Endodermal cell (in vitro differentiated cells): ENCODE measurements at regions not wholly inside any gene's neighbourhood (a gene's known extent, or its start where the extent isn't known, plus 50 kb on each side); places are given as distances from the start of the nearest gene placed in this dataset.

ENCODE experiments used
- DNase-seq: peaks from one replicate; pipeline ENCODE4 v3.0.0-alpha.2; 2017
- H3K27ac ChIP-seq: 2 replicates; pipeline ENCODE4 v1.5.1; 2013; ENCODE audit warnings: mild to moderate bottlenecking, low read depth, low read length, moderate library complexity
- H3K27me3 ChIP-seq: 2 replicates; pipeline ENCODE4 v1.6.1; 2013; ENCODE audit warnings: mild to moderate bottlenecking, low read length, moderate library complexity; ENCODE audit not compliant: insufficient read depth, control insufficient read depth, poor library complexity, severe bottlenecking
- H3K36me3 ChIP-seq: 2 replicates; pipeline ENCODE4 v1.7.0; 2013; ENCODE audit warnings: mild to moderate bottlenecking, low read length, moderate library complexity; ENCODE audit not compliant: control insufficient read depth, insufficient read depth
- H3K4me1 ChIP-seq: one replicate; pipeline ENCODE4 v1.7.0; 2013; ENCODE audit warnings: low read length; ENCODE audit not compliant: control insufficient read depth, insufficient read depth
- H3K4me3 ChIP-seq: 2 replicates; pipeline ENCODE4 v1.5.1; 2013; ENCODE audit warnings: mild to moderate bottlenecking, low read length, moderate library complexity
- H3K9ac ChIP-seq: 2 replicates; pipeline ENCODE4 v1.6.1; 2013; ENCODE audit warnings: mild to moderate bottlenecking, low read length, moderate library complexity; ENCODE audit not compliant: poor library complexity, severe bottlenecking; ENCODE audit errors: extremely low read depth
- H3K9me3 ChIP-seq: 2 replicates; pipeline ENCODE4 v1.6.1; 2013; ENCODE audit warnings: mild to moderate bottlenecking, low read length, moderate library complexity; ENCODE audit not compliant: control insufficient read depth
- H3K27ac Mint-ChIP-seq: 2 replicates; pipeline ENCODE4 v1.8.0; 2020; ENCODE audit warnings: mixed read lengths
- H3K27me3 Mint-ChIP-seq: 2 replicates; pipeline ENCODE4 v1.8.0; 2021; ENCODE audit warnings: mild to moderate bottlenecking, mixed read lengths; ENCODE audit not compliant: insufficient read depth
- H3K36me3 Mint-ChIP-seq: 2 replicates; pipeline ENCODE4 v1.8.0; 2020; ENCODE audit warnings: low read depth, mixed read lengths
- H3K4me1 Mint-ChIP-seq: 2 replicates; pipeline ENCODE4 v1.8.0; 2020; ENCODE audit warnings: mixed read lengths
- H3K4me3 Mint-ChIP-seq: 2 replicates; pipeline ENCODE4 v1.8.0; 2020; ENCODE audit warnings: mild to moderate bottlenecking, moderate library complexity, mixed read lengths
- H3K9me3 Mint-ChIP-seq: 2 replicates; pipeline ENCODE4 v1.8.0; 2020; ENCODE audit warnings: mild to moderate bottlenecking, mixed read lengths
- WGBS, 2 experiments: methylation state at CpG; one replicate each; pipeline versions ENCODE4 v1.1.5 to v1.1.7; 2013; ENCODE audit warnings: missing lambda C conversion rate in 2 of 2, mixed read lengths in 1 of 2; ENCODE audit not compliant: insufficient coverage in 1 of 2, insufficient read length in 1 of 2; 5-methylcytosine and 5-hydroxymethylcytosine counted together
- TF ChIP-seq, protein P1 (sequence below): fragments of 200-600 bp; sonication (generic); conservative IDR thresholded peaks from 2 replicates; pipeline ENCODE4 v1.5.0; 2021; ENCODE audit warnings: antibody characterized with exemption, mild to moderate bottlenecking

DNA sequence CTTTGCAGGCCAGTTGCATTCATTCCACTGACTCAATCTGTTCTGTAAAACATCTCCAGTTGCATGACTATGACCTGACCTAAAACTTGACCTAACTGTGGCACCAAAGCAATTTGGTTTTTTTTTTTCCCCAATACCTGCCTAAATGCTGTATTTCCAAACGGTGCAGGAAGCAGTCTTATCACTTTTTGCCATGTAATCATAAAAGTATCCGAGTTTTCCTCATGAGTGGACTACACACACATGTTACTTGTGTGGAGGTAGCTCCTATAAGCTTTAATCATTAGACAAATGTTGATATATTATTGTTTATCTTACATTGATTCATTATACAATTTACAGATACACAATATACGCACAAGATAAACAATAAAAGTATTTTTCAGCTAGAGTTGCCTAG lies 373.7 kb downstream of the BTBD3 start:
- Mint-ChIP-seq H3K4me1 (peaks cover 4% of the 10 kb centered on the region), H3K4me3 (no peak overlapping the region), H3K9me3 (no peaks in the 10 kb centered on the region), H3K27ac (no peak overlapping the region), H3K27me3 (no peaks in the 10 kb centered on the region), H3K36me3 (no peaks in the 10 kb centered on the region)
- WGBS, 2 experiments, result 61 to 82% methylated on average over 2 of the region's 3 CpGs
- H3K4me1 ChIP-seq, result no peaks in the 10 kb centered on the region
- no peak for DNase-seq
- no peak overlapping the region for H3K4me3 ChIP-seq
- no peaks in the 10 kb centered on the region for H3K27me3 ChIP-seq
- TF ChIP-seq, protein P1, sequence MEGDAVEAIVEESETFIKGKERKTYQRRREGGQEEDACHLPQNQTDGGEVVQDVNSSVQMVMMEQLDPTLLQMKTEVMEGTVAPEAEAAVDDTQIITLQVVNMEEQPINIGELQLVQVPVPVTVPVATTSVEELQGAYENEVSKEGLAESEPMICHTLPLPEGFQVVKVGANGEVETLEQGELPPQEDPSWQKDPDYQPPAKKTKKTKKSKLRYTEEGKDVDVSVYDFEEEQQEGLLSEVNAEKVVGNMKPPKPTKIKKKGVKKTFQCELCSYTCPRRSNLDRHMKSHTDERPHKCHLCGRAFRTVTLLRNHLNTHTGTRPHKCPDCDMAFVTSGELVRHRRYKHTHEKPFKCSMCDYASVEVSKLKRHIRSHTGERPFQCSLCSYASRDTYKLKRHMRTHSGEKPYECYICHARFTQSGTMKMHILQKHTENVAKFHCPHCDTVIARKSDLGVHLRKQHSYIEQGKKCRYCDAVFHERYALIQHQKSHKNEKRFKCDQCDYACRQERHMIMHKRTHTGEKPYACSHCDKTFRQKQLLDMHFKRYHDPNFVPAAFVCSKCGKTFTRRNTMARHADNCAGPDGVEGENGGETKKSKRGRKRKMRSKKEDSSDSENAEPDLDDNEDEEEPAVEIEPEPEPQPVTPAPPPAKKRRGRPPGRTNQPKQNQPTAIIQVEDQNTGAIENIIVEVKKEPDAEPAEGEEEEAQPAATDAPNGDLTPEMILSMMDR, result no peak
- no peak overlapping the region for H3K27ac ChIP-seq
- no peak overlapping the region for H3K9ac ChIP-seq
- no peaks in the 10 kb centered on the region for H3K9me3 ChIP-seq
- no peaks in the 10 kb centered on the region for H3K36me3 ChIP-seq

DNA sequence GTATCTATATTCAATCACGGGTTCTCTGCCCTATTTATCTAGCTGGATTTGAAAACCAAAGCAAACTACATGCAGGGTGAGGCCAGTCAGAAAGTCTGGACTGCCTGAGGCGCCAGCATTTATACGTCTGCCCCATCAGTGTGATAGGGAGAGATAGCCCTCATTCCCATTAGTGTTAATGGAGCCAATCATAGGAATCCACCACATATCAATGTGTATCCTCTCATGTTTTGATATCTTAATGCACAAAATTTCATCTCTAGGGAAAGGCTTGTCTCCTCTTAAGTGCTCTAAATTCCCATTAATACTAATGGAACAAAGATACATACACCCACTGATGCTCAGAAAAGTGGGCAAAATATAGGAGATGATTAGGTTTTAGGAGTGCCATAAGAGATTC lies 376.2 kb downstream of the BTBD3 start:
- no peaks in the 10 kb centered on the region for H3K4me1 Mint-ChIP-seq

DNA sequence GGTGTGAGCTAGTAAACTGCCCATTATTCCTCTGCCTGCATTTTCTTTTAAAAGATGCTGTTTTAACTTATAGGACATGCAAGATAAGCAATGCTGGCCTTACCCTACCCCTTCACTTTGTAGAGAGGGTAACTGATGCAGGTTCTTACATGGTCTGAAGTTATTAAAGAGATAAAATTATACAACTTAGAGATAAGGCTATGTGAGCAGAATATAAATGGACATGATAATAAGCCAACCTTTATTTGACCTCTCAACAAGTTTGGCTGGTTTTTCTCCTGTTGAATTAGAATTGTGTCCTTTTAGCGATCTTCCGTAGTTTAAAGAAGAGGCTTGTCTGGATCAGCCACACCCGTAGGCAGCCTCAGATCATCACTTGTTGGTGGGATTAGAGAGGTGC lies 377.0 kb downstream of the BTBD3 start:
- DNase-seq, result no peak
- H3K9ac ChIP-seq, result no peak overlapping the region
- H3K27me3 ChIP-seq, result no peaks in the 10 kb centered on the region
- H3K27ac ChIP-seq, result no peak overlapping the region
- no peaks in the 10 kb centered on the region for H3K27me3 Mint-ChIP-seq
- no peaks in the 10 kb centered on the region for H3K9me3 ChIP-seq
- WGBS, 2 experiments, result 93% methylated on average over 3 of the region's 3 CpGs; no CpG with 5 or more reads in 1 of the 2 experiments
- H3K4me1 ChIP-seq, result no peaks in the 10 kb centered on the region
- no peak overlapping the region for H3K4me3 ChIP-seq
- H3K4me3 Mint-ChIP-seq, result no peak overlapping the region
- TF ChIP-seq, protein P1, result no peak
- H3K4me1 Mint-ChIP-seq, result no peaks in the 10 kb centered on the region
- H3K27ac Mint-ChIP-seq, result no peak overlapping the region
- H3K36me3 ChIP-seq, result no peaks in the 10 kb centered on the region
- no peaks in the 10 kb centered on the region for H3K36me3 Mint-ChIP-seq
- no peaks in the 10 kb centered on the region for H3K9me3 Mint-ChIP-seq

More for the DNA sequence above, 376.2 kb downstream of the BTBD3 start:
- no peak overlapping the region for H3K4me3 Mint-ChIP-seq
- no peak overlapping the region for H3K27ac Mint-ChIP-seq
- H3K36me3 ChIP-seq, result no peaks in the 10 kb centered on the region
- no peak overlapping the region for H3K27ac ChIP-seq
- no peaks in the 10 kb centered on the region for H3K36me3 Mint-ChIP-seq
- no peak overlapping the region for H3K9ac ChIP-seq
- 59 to 77% methylated on average over 2 to 3 of the region's 3 CpGs for WGBS, 2 experiments
- no peaks in the 10 kb centered on the region for H3K27me3 ChIP-seq
- H3K9me3 Mint-ChIP-seq, result no peaks in the 10 kb centered on the region
- no peaks in the 10 kb centered on the region for H3K27me3 Mint-ChIP-seq
- TF ChIP-seq, protein P1, result no peak
- no peaks in the 10 kb centered on the region for H3K4me1 ChIP-seq
- DNase-seq, result no peak
- H3K4me3 ChIP-seq, result no peak overlapping the region
- no peaks in the 10 kb centered on the region for H3K9me3 ChIP-seq
